Prostate gland (tissue), 2 donors: ENCODE measurements at regions not wholly inside any gene's neighbourhood (a gene's known extent, or its start where the extent isn't known, plus 50 kb on each side); places are given as distances from the start of the nearest gene placed in this dataset.

Experiments
- DNase-seq: peaks from one replicate; pipeline ENCODE4 v3.0.0-alpha.2; 2019; ENCODE audit warnings: low spot score
- H3K27ac ChIP-seq, 2 donors: fragments of 200-600 bp; sonication (generic); 2 replicates each; pipeline ENCODE4 v1.5.1; 2017 to 2019
- H3K27me3 ChIP-seq: fragments of 200-600 bp; sonication (generic); replicated peaks from 2 replicates; pipeline ENCODE4 v1.5.1; 2019; ENCODE audit not compliant: insufficient read depth
- H3K36me3 ChIP-seq, 2 donors: fragments of 200-600 bp; sonication (generic); 1 replicate in 1 of 2; 2 replicates in 1 of 2; pipeline versions ENCODE4 v1.5.1 to v1.8.1; 2017 to 2019
- H3K4me1 ChIP-seq: fragments of 200-600 bp; sonication (generic); replicated peaks from 2 replicates; pipeline ENCODE4 v1.5.1; 2019
- H3K4me3 ChIP-seq, 2 donors: fragments of 200-600 bp; sonication (generic); 2 replicates each; pipeline ENCODE4 v1.5.1; 2017 to 2019
- H3K9me3 ChIP-seq: fragments of 200-600 bp; sonication (generic); 2 replicates; pipeline ENCODE4 v1.5.1; 2017
- CTCF ChIP-seq, 4 experiments: fragments of 200-600 bp in 2 of 4; fragments of 450-650 bp in 2 of 4; sonication (generic) in 2 of 4; IDR thresholded peaks; 1 replicate in 3 of 4; 2 replicates in 1 of 4; pipeline ENCODE4 v1.5.1; 2016 to 2019; ENCODE audit warnings: antibody characterized with exemption in 4 of 4, mild to moderate bottlenecking in 2 of 4, moderate library complexity in 2 of 4
- POLR2A ChIP-seq: fragments of 450-650 bp; IDR thresholded peaks from one replicate; pipeline ENCODE4 v1.6.1; 2016; ENCODE audit warnings: antibody characterized with exemption, mild to moderate bottlenecking
- POLR2AphosphoS5 ChIP-seq: sonication (generic); formaldehyde crosslinking; IDR thresholded peaks from one replicate; pipeline ENCODE4 v1.6.1; 2017; ENCODE audit warnings: antibody characterized with exemption
- WGBS: methylation state at CpG from one replicate; pipeline ENCODE4 v1.1.5; 2018; 5-methylcytosine and 5-hydroxymethylcytosine counted together
- intact Hi-C: fragments of 100-400 bp; cut with DNase I; formaldehyde crosslinking; loops from one replicate; pipeline ENCODE4 v1.14.2; 2022

DNA sequence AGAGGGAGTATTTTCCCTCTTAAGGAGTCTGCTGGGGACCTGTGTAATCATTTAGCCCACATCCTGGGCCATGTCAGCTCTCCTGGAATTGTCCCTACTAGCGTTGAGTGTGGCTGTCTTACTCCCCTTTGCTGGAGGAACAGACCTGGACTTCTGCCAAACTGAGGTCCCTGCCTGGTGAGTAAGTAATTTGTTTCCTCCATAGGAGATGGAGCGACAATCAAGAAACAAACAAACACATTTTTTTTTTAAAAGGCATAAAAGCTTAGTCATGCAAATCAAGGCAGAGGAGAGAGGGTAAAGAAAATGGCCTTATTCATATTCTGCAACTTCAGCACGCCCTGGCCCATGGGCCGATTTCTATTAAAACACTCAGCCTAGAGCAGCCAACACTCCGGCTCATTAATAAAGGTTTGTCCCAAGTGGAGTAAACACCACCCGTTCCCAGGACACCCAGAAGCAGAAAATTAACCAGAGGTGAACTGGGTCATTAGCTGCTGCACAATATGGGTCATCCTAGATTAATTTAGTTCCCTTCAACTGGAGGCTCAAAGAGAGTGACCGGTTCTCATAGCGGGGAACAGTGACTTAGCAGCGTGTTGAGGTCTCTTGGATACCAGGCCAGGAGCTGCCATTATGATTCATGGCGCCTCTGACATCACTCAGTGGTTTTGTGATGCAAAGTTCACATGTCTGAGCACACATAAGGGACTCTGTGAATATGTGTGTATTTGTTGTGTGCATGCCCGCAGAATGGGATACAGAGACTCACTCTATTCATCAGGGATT lies 165.0 kb upstream of the SULF2 start:
- 74% methylated on average over 11 of the region's 11 CpGs for WGBS
- no peaks in the 10 kb centered on the region for H3K9me3 ChIP-seq
- H3K4me3 ChIP-seq = no peak overlapping the region
- DNase-seq = no peak
- H3K36me3 ChIP-seq = no peaks in the 10 kb centered on the region
- no peak overlapping the region for H3K27ac ChIP-seq
- H3K4me1 ChIP-seq = no peaks in the 10 kb centered on the region
- H3K27me3 ChIP-seq = no peaks in the 10 kb centered on the region
- TF ChIP-seq POLR2A (no peak), POLR2AphosphoS5 (no peak), CTCF (IDR thresholded peaks at IDR 0.05) (no peak)
- intact Hi-C loops = no loop called here

DNA sequence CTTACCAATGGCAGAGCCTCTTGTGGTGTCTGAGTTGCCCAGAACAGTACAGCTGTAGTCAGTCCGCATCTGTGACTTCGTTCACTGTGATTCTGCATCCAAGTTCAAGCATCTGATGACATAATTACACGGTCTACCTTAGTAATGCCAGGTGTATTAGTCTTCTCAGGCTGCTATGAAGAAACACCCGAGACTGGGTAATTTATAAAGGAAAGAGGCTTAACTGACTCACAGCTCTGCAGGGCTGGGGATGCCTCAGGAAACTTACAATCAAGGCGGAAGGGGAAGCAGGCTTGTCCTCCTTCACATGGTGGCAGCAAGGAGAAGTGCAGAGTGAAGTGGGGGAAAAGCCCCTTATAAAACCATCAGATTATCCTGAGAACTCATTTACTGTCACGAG lies 163.9 kb upstream of the SULF2 start:
- no peaks in the 10 kb centered on the region for H3K4me1 ChIP-seq
- no peak for TF ChIP-seq POLR2AphosphoS5
- TF ChIP-seq POLR2A = no peak
- no peak for TF ChIP-seq CTCF (IDR thresholded peaks at IDR 0.05)
- H3K27me3 ChIP-seq = no peaks in the 10 kb centered on the region
- H3K9me3 ChIP-seq = no peaks in the 10 kb centered on the region
- H3K4me3 ChIP-seq = no peak overlapping the region
- H3K36me3 ChIP-seq = no peaks in the 10 kb centered on the region
- intact Hi-C loops = no loop called here
- DNase-seq = no peak
- 88% methylated on average over 6 of the region's 6 CpGs for WGBS
- H3K27ac ChIP-seq = no peak overlapping the region

GRCh38 chr20:47944682-47945081 lies 159.4 kb upstream of the SULF2 start:
- Histone ChIP-seq H3K9me3 (no peaks in the 10 kb centered on the region), H3K27me3 (no peaks in the 10 kb centered on the region), H3K36me3 (no peaks in the 10 kb centered on the region), H3K4me1 (no peaks in the 10 kb centered on the region), H3K27ac (no peak overlapping the region), H3K4me3 (no peak overlapping the region)
- intact Hi-C loops = no loop called here
- DNase-seq = no peak
- WGBS = 92% methylated on average over 6 of the region's 6 CpGs
- TF ChIP-seq POLR2AphosphoS5 = no peak
- no peak for TF ChIP-seq CTCF (IDR thresholded peaks at IDR 0.05)
- TF ChIP-seq POLR2A = no peak

- no peak overlapping the region for H3K4me3 ChIP-seq
- 100% methylated on average over 2 of the region's 2 CpGs for WGBS
- no peaks in the 10 kb centered on the region for H3K9me3 ChIP-seq
- no peaks in the 10 kb centered on the region for H3K36me3 ChIP-seq
- DNase-seq = no peak
- H3K27ac ChIP-seq = no peak overlapping the region
- no peak for TF ChIP-seq POLR2AphosphoS5
- intact Hi-C loops = no loop called here
- H3K4me1 ChIP-seq = no peaks in the 10 kb centered on the region
- H3K27me3 ChIP-seq = no peaks in the 10 kb centered on the region
Observed at GRCh38 chr20:47941869-47942268, 156.6 kb upstream of the SULF2 start.

GRCh38 chr20:47940101-47940813 lies 155.0 kb upstream of the SULF2 start:
- intact Hi-C loops = no loop called here
- no peak for DNase-seq
- Histone ChIP-seq H3K36me3 (no peaks in the 10 kb centered on the region), H3K4me1 (no peaks in the 10 kb centered on the region), H3K27me3 (no peaks in the 10 kb centered on the region), H3K27ac (no peak overlapping the region), H3K4me3 (no peak overlapping the region), H3K9me3 (no peaks in the 10 kb centered on the region)
- 88% methylated on average over 8 of the region's 8 CpGs for WGBS
- no peak for TF ChIP-seq CTCF (IDR thresholded peaks at IDR 0.05)
- TF ChIP-seq POLR2A = no peak
- no peak for TF ChIP-seq POLR2AphosphoS5
